Panc1 (cell line): ENCODE measurements at regions not wholly inside any gene's neighbourhood (a gene's known extent, or its start where the extent isn't known, plus 50 kb on each side); places are given as distances from the start of the nearest gene placed in this dataset.

Source experiments
- ATAC-seq: fragments of 200-7000 bp; cut with Tn5 transposase; 2 replicates; pipeline ENCODE4 v1.9.1; 2020; ENCODE audit warnings: mild to moderate bottlenecking, moderate library complexity
- BruUV-seq: library from RNA; stranded (reverse); fragments of 400-500 nt; replicated peaks from 2 replicates; lab custom pipeline; 2021; lab: Mats Ljungman, UMichigan
- CTCF ChIA-PET: fragments of 300-600 bp; sonication (Branson Sonifier 250); formaldehyde crosslinking; loops from one replicate; lab custom pipeline; 2022; ENCODE audit warnings: antibody characterized with exemption; lab: Charles Lee
- POLR2A ChIA-PET: fragments of 300-600 bp; sonication (Branson Sonifier 250); formaldehyde crosslinking; loops from one replicate; lab custom pipeline; 2022; ENCODE audit warnings: antibody characterized with exemption; lab: Charles Lee
- DNase-seq: peaks from one replicate; pipeline ENCODE4 v3.0.0-alpha.2; 2010; ENCODE audit warnings: low read depth, low spot score
- H3K27ac ChIP-seq: 2 replicates; pipeline ENCODE4 v1.5.1; 2011; ENCODE audit warnings: mild to moderate bottlenecking, low read length, inconsistent platforms
- H3K27me3 ChIP-seq: fragments of 200-500 bp; sonication (Bioruptor generic); 2 replicates; pipeline ENCODE4 v1.6.0; 2014; ENCODE audit warnings: low read length, inconsistent platforms; ENCODE audit not compliant: control insufficient read depth, insufficient read depth
- H3K36me3 ChIP-seq: fragments of 200-500 bp; sonication (Bioruptor generic); 2 replicates; pipeline ENCODE4 v1.5.1; 2014; ENCODE audit warnings: inconsistent platforms, mild to moderate bottlenecking, low read length, moderate library complexity; ENCODE audit not compliant: control insufficient read depth, insufficient read depth
- H3K4me1 ChIP-seq: 2 replicates; pipeline ENCODE4 v1.5.1; 2011; ENCODE audit warnings: inconsistent platforms, mild to moderate bottlenecking, low read length, moderate library complexity; ENCODE audit not compliant: control insufficient read depth, insufficient read depth
- H3K4me3 ChIP-seq, 2 experiments: 2 replicates each; pipeline ENCODE4 v1.5.1; 2011 to 2012; ENCODE audit warnings: low read depth in 2 of 2, low read length in 2 of 2, mild to moderate bottlenecking in 2 of 2, inconsistent platforms in 1 of 2, moderate library complexity in 1 of 2
- H3K9me3 ChIP-seq: fragments of 200-500 bp; sonication (Bioruptor generic); 2 replicates; pipeline ENCODE4 v1.5.1; 2014; ENCODE audit warnings: low read depth, mild to moderate bottlenecking, inconsistent platforms, low read length, moderate library complexity; ENCODE audit not compliant: control insufficient read depth, insufficient read depth
- POLR2AphosphoS5 ChIP-seq: IDR thresholded peaks from 2 replicates; pipeline ENCODE4 v1.6.1; 2012; ENCODE audit warnings: mild to moderate bottlenecking, low read depth, low read length, moderate library complexity
- SIN3A ChIP-seq: IDR thresholded peaks from 2 replicates; pipeline ENCODE4 v1.6.1; 2012; ENCODE audit warnings: low read depth, mild to moderate bottlenecking, low read length, moderate library complexity, borderline replicate concordance; ENCODE audit not compliant: insufficient read depth
- TCF7L2 ChIP-seq: IDR thresholded peaks from 2 replicates; pipeline ENCODE4 v1.6.1; 2011; ENCODE audit warnings: mild to moderate bottlenecking, low read depth, low read length, inconsistent platforms
- in situ Hi-C: cut with HindIII; loops from 2 replicates; pipeline ENCODE4 v1.10.0; 2016; ENCODE audit warnings: low sequenced_read_pairs, low pct_unique_long_range_greater_than_20kb
- intact Hi-C: fragments of 100-400 bp; cut with micrococcal nuclease; formaldehyde crosslinking; loops from one replicate; pipeline ENCODE4 v1.10.0; 2022; ENCODE audit not compliant: unreplicated experiment
- TF ChIP-seq, protein P1 (sequence below), 2 experiments: IDR thresholded peaks; 2 replicates each; pipeline ENCODE4 v1.6.1; 2011 to 2012; ENCODE audit warnings: low read depth in 2 of 2, control low read depth in 1 of 2, low read length in 1 of 2, mild to moderate bottlenecking in 1 of 2, moderate library complexity in 1 of 2; ENCODE audit not compliant: insufficient read depth in 1 of 2
- TF ChIP-seq, protein P2 (sequence below): fragments of 450-650 bp; IDR thresholded peaks from 2 replicates; pipeline ENCODE4 v1.5.1; 2017; ENCODE audit warnings: mild to moderate bottlenecking

DNA sequence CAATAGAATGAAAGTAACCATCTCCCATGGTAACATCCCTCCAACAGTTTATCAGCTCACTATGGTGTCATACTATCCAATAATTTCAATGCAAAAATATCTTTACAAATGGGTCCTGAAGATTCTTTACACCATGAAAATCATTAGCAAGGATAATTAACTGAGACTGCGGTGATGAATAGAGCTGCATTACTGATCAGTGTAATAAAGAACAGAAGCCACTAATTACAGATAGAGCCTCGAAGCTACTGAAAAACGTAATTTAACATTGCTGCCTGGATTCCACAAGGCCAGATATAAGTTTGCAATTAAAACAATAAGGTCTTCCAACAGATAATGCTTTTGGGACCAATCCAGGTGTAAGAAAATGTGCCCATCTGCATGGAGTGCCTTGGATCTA is 1245.8 kb upstream of the SLC39A10 start:
- TF ChIP-seq, protein P1, sequence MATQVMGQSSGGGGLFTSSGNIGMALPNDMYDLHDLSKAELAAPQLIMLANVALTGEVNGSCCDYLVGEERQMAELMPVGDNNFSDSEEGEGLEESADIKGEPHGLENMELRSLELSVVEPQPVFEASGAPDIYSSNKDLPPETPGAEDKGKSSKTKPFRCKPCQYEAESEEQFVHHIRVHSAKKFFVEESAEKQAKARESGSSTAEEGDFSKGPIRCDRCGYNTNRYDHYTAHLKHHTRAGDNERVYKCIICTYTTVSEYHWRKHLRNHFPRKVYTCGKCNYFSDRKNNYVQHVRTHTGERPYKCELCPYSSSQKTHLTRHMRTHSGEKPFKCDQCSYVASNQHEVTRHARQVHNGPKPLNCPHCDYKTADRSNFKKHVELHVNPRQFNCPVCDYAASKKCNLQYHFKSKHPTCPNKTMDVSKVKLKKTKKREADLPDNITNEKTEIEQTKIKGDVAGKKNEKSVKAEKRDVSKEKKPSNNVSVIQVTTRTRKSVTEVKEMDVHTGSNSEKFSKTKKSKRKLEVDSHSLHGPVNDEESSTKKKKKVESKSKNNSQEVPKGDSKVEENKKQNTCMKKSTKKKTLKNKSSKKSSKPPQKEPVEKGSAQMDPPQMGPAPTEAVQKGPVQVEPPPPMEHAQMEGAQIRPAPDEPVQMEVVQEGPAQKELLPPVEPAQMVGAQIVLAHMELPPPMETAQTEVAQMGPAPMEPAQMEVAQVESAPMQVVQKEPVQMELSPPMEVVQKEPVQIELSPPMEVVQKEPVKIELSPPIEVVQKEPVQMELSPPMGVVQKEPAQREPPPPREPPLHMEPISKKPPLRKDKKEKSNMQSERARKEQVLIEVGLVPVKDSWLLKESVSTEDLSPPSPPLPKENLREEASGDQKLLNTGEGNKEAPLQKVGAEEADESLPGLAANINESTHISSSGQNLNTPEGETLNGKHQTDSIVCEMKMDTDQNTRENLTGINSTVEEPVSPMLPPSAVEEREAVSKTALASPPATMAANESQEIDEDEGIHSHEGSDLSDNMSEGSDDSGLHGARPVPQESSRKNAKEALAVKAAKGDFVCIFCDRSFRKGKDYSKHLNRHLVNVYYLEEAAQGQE (IDR thresholded peaks at IDR 0.05; ENCODE audit: insufficient read depth in 1 of 2, low read depth in 2 of 2, low read length in 1 of 2), result no peak
- TF ChIP-seq SIN3A, result no peak
- TF ChIP-seq, protein P2, sequence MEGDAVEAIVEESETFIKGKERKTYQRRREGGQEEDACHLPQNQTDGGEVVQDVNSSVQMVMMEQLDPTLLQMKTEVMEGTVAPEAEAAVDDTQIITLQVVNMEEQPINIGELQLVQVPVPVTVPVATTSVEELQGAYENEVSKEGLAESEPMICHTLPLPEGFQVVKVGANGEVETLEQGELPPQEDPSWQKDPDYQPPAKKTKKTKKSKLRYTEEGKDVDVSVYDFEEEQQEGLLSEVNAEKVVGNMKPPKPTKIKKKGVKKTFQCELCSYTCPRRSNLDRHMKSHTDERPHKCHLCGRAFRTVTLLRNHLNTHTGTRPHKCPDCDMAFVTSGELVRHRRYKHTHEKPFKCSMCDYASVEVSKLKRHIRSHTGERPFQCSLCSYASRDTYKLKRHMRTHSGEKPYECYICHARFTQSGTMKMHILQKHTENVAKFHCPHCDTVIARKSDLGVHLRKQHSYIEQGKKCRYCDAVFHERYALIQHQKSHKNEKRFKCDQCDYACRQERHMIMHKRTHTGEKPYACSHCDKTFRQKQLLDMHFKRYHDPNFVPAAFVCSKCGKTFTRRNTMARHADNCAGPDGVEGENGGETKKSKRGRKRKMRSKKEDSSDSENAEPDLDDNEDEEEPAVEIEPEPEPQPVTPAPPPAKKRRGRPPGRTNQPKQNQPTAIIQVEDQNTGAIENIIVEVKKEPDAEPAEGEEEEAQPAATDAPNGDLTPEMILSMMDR, result no peak
- no peak for TF ChIP-seq TCF7L2
- TF ChIP-seq POLR2AphosphoS5, result no peak
- POLR2A ChIA-PET, result no interaction called here
- DNase-seq, result no peak
- no peak for ATAC-seq
- BruUV-seq, result no TSS peak
- H3K36me3 ChIP-seq, result no peaks in the 10 kb centered on the region
- no peaks in the 10 kb centered on the region for H3K27me3 ChIP-seq
- intact Hi-C loops, result no loop called here
- no peak overlapping the region for H3K27ac ChIP-seq
- no peaks in the 10 kb centered on the region for H3K4me1 ChIP-seq
- no peak overlapping the region for H3K4me3 ChIP-seq
- no peaks in the 10 kb centered on the region for H3K9me3 ChIP-seq
- in situ Hi-C loops, result no loop called here
- CTCF ChIA-PET, result no interaction called here

- no peak for ATAC-seq
- TF ChIP-seq, protein P1 (IDR thresholded peaks at IDR 0.05; ENCODE audit: insufficient read depth in 1 of 2, low read depth in 2 of 2, low read length in 1 of 2), result no peak
- TF ChIP-seq SIN3A (no peak), TCF7L2 (no peak), POLR2AphosphoS5 (no peak)
- TF ChIP-seq, protein P2, result no peak
- in situ Hi-C loops (no loop called here), intact Hi-C loops (no loop called here)
- H3K9me3 ChIP-seq, result no peaks in the 10 kb centered on the region
- POLR2A ChIA-PET, result no interaction called here
- no peak overlapping the region for H3K4me3 ChIP-seq
- BruUV-seq, result no TSS peak
- no peak for DNase-seq
- H3K36me3 ChIP-seq, result no peaks in the 10 kb centered on the region
- no peaks in the 10 kb centered on the region for H3K4me1 ChIP-seq
- H3K27me3 ChIP-seq, result no peaks in the 10 kb centered on the region
- CTCF ChIA-PET, result no interaction called here
- no peak overlapping the region for H3K27ac ChIP-seq
Observed at GRCh38 chr2:194395818-194396217, 1261.2 kb upstream of the SLC39A10 start.
